SH-SY5Y (cell line): ENCODE measurements at regions not wholly inside any gene's neighbourhood (a gene's known extent, or its start where the extent isn't known, plus 50 kb on each side); places are given as distances from the start of the nearest gene placed in this dataset.

ENCODE experiments used
- GATA2 ChIP-seq: IDR thresholded peaks from 2 replicates; pipeline ENCODE4 v1.6.1; 2011; ENCODE audit warnings: mild to moderate bottlenecking, low read depth, low read length
- GATA3 ChIP-seq: IDR thresholded peaks from 2 replicates; pipeline ENCODE4 v1.6.1; 2011; ENCODE audit warnings: low read depth, mild to moderate bottlenecking, low read length, moderate library complexity

GRCh38 chr6:140923048-140923447, 1209.7 kb upstream of the GJE1 start:
- TF ChIP-seq GATA2, result no peak
- no peak for TF ChIP-seq GATA3
